ENCODE measurements at regions not wholly inside any gene's neighbourhood (a gene's known extent, or its start where the extent isn't known, plus 50 kb on each side); places are given as distances from the start of the nearest gene placed in this dataset.
A peak's percentile ranks its signal among the peaks of the same experiment; 100 is the strongest.

GRCh38 chr18:69326094-69326493, 74.6 kb upstream of the DOK6 start:
- DNase-seq (ENCODE audit: low spot score) (no peak), ATAC-seq (no peak)
- H3K4me3 Mint-ChIP-seq = no peak overlapping the region
- H3K9me3 Mint-ChIP-seq = peaks cover 7% of the 10 kb centered on the region
- no peaks in the 10 kb centered on the region for H3K4me1 Mint-ChIP-seq (ENCODE audit: low read depth in 2 of 2)
- H3K36me3 Mint-ChIP-seq = no peaks in the 10 kb centered on the region
- H3K27ac Mint-ChIP-seq = no peak overlapping the region
- no peaks in the 10 kb centered on the region for H3K27me3 Mint-ChIP-seq

GRCh38 chr18:69328086-69328485, 72.6 kb upstream of the DOK6 start:
- no peak overlapping the region for H3K27ac Mint-ChIP-seq
- peaks cover 9% of the 10 kb centered on the region for H3K9me3 Mint-ChIP-seq
- no peaks in the 10 kb centered on the region for H3K36me3 Mint-ChIP-seq
- DNase-seq (ENCODE audit: low spot score) (no peak), ATAC-seq (peak in 1 of 2 donors; percentile 13)
- H3K27me3 Mint-ChIP-seq = no peaks in the 10 kb centered on the region
- no peaks in the 10 kb centered on the region for H3K4me1 Mint-ChIP-seq (ENCODE audit: low read depth in 2 of 2)
- no peak overlapping the region for H3K4me3 Mint-ChIP-seq

- H3K4me1 Mint-ChIP-seq (ENCODE audit: low read depth in 2 of 2) = no peaks in the 10 kb centered on the region
- H3K27me3 Mint-ChIP-seq = no peaks in the 10 kb centered on the region
- ATAC-seq (no peak), DNase-seq (ENCODE audit: low spot score) (no peak)
- no peaks in the 10 kb centered on the region for H3K36me3 Mint-ChIP-seq
- no peak overlapping the region for H3K4me3 Mint-ChIP-seq
- H3K9me3 Mint-ChIP-seq = peaks cover 9% of the 10 kb centered on the region
- H3K27ac Mint-ChIP-seq = no peak overlapping the region
Measured at GRCh38 chr18:69330385-69331005, 70.2 kb upstream of the DOK6 start.

GRCh38 chr18:69349912-69350597, 50.6 kb upstream of the DOK6 start:
- no peaks in the 10 kb centered on the region for H3K9me3 Mint-ChIP-seq

More at GRCh38 chr18:69349912-69350597, 50.6 kb upstream of the DOK6 start:
- Mint-ChIP-seq H3K4me3 (no peak overlapping the region), H3K27me3 (no peaks in the 10 kb centered on the region), H3K4me1 (ENCODE audit: low read depth in 2 of 2) (no peaks in the 10 kb centered on the region), H3K36me3 (no peaks in the 10 kb centered on the region), H3K27ac (no peak overlapping the region)
- DNase-seq (ENCODE audit: low spot score) (no peak), ATAC-seq (no peak)

All from natural killer cell treated with Interleukin-12 subunit alpha and Interleukin-12 subunit beta and Interleukin-15 and Interleukin-18, amount 100 ng/mL, for 72 hours (primary cell).